NT2/D1 (cell line): ENCODE measurements at regions not wholly inside any gene's neighbourhood (a gene's known extent, or its start where the extent isn't known, plus 50 kb on each side); places are given as distances from the start of the nearest gene placed in this dataset.

Experiments used
- SUZ12 ChIP-seq: IDR thresholded peaks from 2 replicates; pipeline ENCODE4 v1.6.1; 2011; ENCODE audit not compliant: insufficient read length, insufficient read depth; ENCODE audit errors: extremely low read depth
- YY1 ChIP-seq: IDR thresholded peaks from 2 replicates; pipeline ENCODE4 v1.6.1; 2011; ENCODE audit not compliant: insufficient read length, insufficient read depth
- ZNF274 ChIP-seq: IDR thresholded peaks from 2 replicates; pipeline ENCODE4 v1.6.1; 2011; ENCODE audit warnings: mild to moderate bottlenecking, low read depth, low read length

DNA sequence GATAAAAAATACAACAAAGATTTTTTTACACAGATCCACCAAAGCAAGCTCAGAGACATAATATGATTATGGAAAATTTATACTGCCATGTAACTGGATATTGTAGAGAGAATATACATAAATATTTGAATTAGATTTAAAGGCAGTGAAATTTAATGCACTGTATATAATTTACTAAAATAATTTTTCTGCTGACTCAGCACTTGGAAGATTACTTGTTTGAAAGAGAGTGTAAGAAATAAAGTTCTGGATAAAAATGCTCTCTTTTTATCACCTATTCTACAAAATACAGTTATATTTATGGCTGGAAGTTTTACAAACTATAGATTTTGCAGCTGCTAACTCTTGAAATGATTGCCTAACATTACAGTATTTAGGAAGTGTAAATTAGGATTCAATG, 628.3 kb upstream of the CHORDC1 start:
- TF ChIP-seq ZNF274 (no peak), SUZ12 (no peak), YY1 (no peak)
